Activated CD4-positive, alpha-beta T cell treated with anti-CD3 and anti-CD28 coated beads, Interleukin-2, amount 50 U/mL, for 24 hours (primary cell): ENCODE measurements at regions not wholly inside any gene's neighbourhood (a gene's known extent, or its start where the extent isn't known, plus 50 kb on each side); places are given as distances from the start of the nearest gene placed in this dataset.

ENCODE experiments used
- DNase-seq, 2 donors: peaks; one replicate each; pipeline ENCODE4 v3.0.0-alpha.2; 2020; ENCODE audit warnings: low read depth in 1 of 2, low spot score in 1 of 2

- no peak for DNase-seq
Observed at GRCh38 chr10:128881086-128881485, 586.0 kb upstream of the MGMT start.

- DNase-seq, result no peak
Observed at GRCh38 chr10:128883231-128884032, 583.6 kb upstream of the MGMT start.

GRCh38 chr10:128884033-128884425, 583.0 kb upstream of the MGMT start:
- no peak for DNase-seq

- DNase-seq, result no peak
Observed at GRCh38 chr10:128884496-128885072, 582.5 kb upstream of the MGMT start.

GRCh38 chr10:128885573-128886555, 581.2 kb upstream of the MGMT start:
- no peak for DNase-seq

- no peak for DNase-seq
Observed at GRCh38 chr10:128887856-128888255, 579.2 kb upstream of the MGMT start.

GRCh38 chr10:128892005-128892404, 575.0 kb upstream of the MGMT start:
- no peak for DNase-seq

- DNase-seq, result no peak
Observed at GRCh38 chr10:128894641-128895040, 572.4 kb upstream of the MGMT start.

GRCh38 chr10:128895473-128895872, 571.6 kb upstream of the MGMT start:
- DNase-seq, result no peak

- no peak for DNase-seq
Observed at GRCh38 chr10:128896116-128896795, 570.8 kb upstream of the MGMT start.

- no peak for DNase-seq
Observed at GRCh38 chr10:128896963-128897362, 570.1 kb upstream of the MGMT start.

GRCh38 chr10:128897401-128898129, 569.5 kb upstream of the MGMT start:
- no peak for DNase-seq

GRCh38 chr10:128898133-128898915, 568.7 kb upstream of the MGMT start:
- no peak for DNase-seq

GRCh38 chr10:128898916-128899195, 568.2 kb upstream of the MGMT start:
- DNase-seq, result no peak

- DNase-seq, result no peak
Observed at GRCh38 chr10:128900456-128900855, 566.6 kb upstream of the MGMT start.

- DNase-seq, result no peak
Observed at GRCh38 chr10:128901236-128901635, 565.8 kb upstream of the MGMT start.

GRCh38 chr10:128902031-128902710, 564.9 kb upstream of the MGMT start:
- no peak for DNase-seq

- DNase-seq, result no peak
Observed at GRCh38 chr10:128907155-128907941, 559.7 kb upstream of the MGMT start.

GRCh38 chr10:128908099-128908498, 558.9 kb upstream of the MGMT start:
- no peak for DNase-seq
